Endothelial cell of umbilical vein (primary cell): ENCODE measurements at regions not wholly inside any gene's neighbourhood (a gene's known extent, or its start where the extent isn't known, plus 50 kb on each side); places are given as distances from the start of the nearest gene placed in this dataset.

Source experiments
- BruUV-seq: library from RNA; stranded (reverse); fragments of 400-500 nt; replicated peaks from 2 replicates; lab custom pipeline; 2021; lab: Mats Ljungman, UMichigan
- CTCF ChIA-PET: fragments of 300-600, 350-600 bp; sonication (Branson Sonifier 250); formaldehyde crosslinking; loops from one replicate; lab custom pipeline; 2021; ENCODE audit warnings: antibody characterized with exemption, inconsistent platforms; lab: Charles Lee
- POLR2A ChIA-PET: fragments of 300-600, 350-600 bp; sonication (Branson Sonifier 250); formaldehyde crosslinking; loops from one replicate; lab custom pipeline; 2021; ENCODE audit warnings: antibody characterized with exemption, inconsistent platforms; lab: Charles Lee
- DNase-seq: peaks from one replicate; pipeline ENCODE4 v3.0.0-alpha.2; 2011; ENCODE audit warnings: low read depth, low spot score
- FAIRE-seq: peaks from 2 replicates; lab custom pipeline; 2011; peaks lifted over from hg19 to GRCh38; lab: Jason Lieb, UNC
- H2AFZ ChIP-seq: 2 replicates; pipeline ENCODE4 v1.6.0; 2012; ENCODE audit warnings: low read depth, low read length, control low read depth, inconsistent platforms
- H3K27ac ChIP-seq: 2 replicates; pipeline ENCODE4 v1.5.1; 2011; ENCODE audit warnings: low read depth, mild to moderate bottlenecking, control low read depth, low read length, moderate library complexity; ENCODE audit not compliant: insufficient read depth
- H3K27me3 ChIP-seq, 2 experiments: 2 replicates each; pipeline versions ENCODE4 v1.6.0 to v1.6.1; 2011; ENCODE audit warnings: low read length in 2 of 2, mixed read lengths in 1 of 2; ENCODE audit not compliant: control insufficient read depth in 2 of 2, insufficient read depth in 2 of 2
- H3K36me3 ChIP-seq, 2 experiments: 2 replicates in 1 of 2; 3 replicates in 1 of 2; pipeline ENCODE4 v1.5.1; 2011; ENCODE audit warnings: low read length in 2 of 2, mild to moderate bottlenecking in 1 of 2, moderate library complexity in 1 of 2; ENCODE audit not compliant: control insufficient read depth in 2 of 2, insufficient read depth in 2 of 2; ENCODE audit errors: extremely low read depth in 1 of 2
- H3K4me1 ChIP-seq: 3 replicates; pipeline ENCODE4 v1.5.1; 2011; ENCODE audit warnings: mild to moderate bottlenecking, low read length; ENCODE audit not compliant: control insufficient read depth, insufficient read depth; ENCODE audit errors: extremely low read depth
- H3K4me2 ChIP-seq: 2 replicates; pipeline ENCODE4 v1.6.1; 2011; ENCODE audit warnings: low read length, control low read depth, mixed read lengths; ENCODE audit not compliant: insufficient read depth
- H3K4me3 ChIP-seq, 3 experiments: fragments of 200-600 bp in 1 of 3; sonication (generic), shearing (Covaris generic) in 1 of 3; replicated peaks in 1 of 3; 2 replicates each; pipeline ENCODE4 v1.5.1; 2011 to 2016; ENCODE audit warnings: control low read depth in 3 of 3, low read length in 3 of 3, mild to moderate bottlenecking in 2 of 3, inconsistent platforms in 1 of 3, low read depth in 1 of 3, moderate library complexity in 1 of 3; ENCODE audit not compliant: insufficient read depth in 1 of 3
- H3K79me2 ChIP-seq: 2 replicates; pipeline ENCODE4 v1.6.0; 2012; ENCODE audit warnings: low read length, inconsistent platforms; ENCODE audit not compliant: control insufficient read depth, insufficient read depth
- H3K9ac ChIP-seq: replicated peaks from 2 replicates; pipeline ENCODE3; 2011; ENCODE audit warnings: low read length, control low read depth; ENCODE audit not compliant: insufficient read depth; ENCODE audit errors: extremely low read depth
- H3K9me1 ChIP-seq: replicated peaks from 3 replicates; pipeline ENCODE4 v1.6.0; 2011; ENCODE audit warnings: mild to moderate bottlenecking, low read length; ENCODE audit not compliant: control insufficient read depth, insufficient read depth; ENCODE audit errors: extremely low read depth
- H3K9me3 ChIP-seq: replicated peaks from 2 replicates; pipeline ENCODE4 v1.5.1; 2012; ENCODE audit warnings: low read length, inconsistent platforms; ENCODE audit not compliant: control insufficient read depth, insufficient read depth
- H4K20me1 ChIP-seq: replicated peaks from 2 replicates; pipeline ENCODE3; 2011; ENCODE audit warnings: mild to moderate bottlenecking, low read length; ENCODE audit not compliant: control insufficient read depth, insufficient read depth; ENCODE audit errors: extremely low read depth
- EZH2 ChIP-seq: IDR thresholded peaks from 2 replicates; pipeline ENCODE4 v1.6.1; 2012; ENCODE audit warnings: borderline replicate concordance, low read depth, mild to moderate bottlenecking, moderate library complexity, low read length, inconsistent platforms; ENCODE audit not compliant: severe bottlenecking
- FOS ChIP-seq: IDR thresholded peaks from 2 replicates; pipeline ENCODE4 v1.6.1; 2011; ENCODE audit warnings: mild to moderate bottlenecking, low read length, moderate library complexity, borderline replicate concordance; ENCODE audit not compliant: insufficient read depth
- GATA2 ChIP-seq: IDR thresholded peaks from 2 replicates; pipeline ENCODE4 v1.7.0; 2011; ENCODE audit warnings: low read depth, mild to moderate bottlenecking, moderate library complexity, mixed read lengths, low read length; ENCODE audit not compliant: insufficient read length, insufficient read depth
- JUN ChIP-seq: IDR thresholded peaks from 2 replicates; pipeline ENCODE4 v1.6.1; 2011; ENCODE audit warnings: borderline replicate concordance, low read depth; ENCODE audit not compliant: insufficient read length, insufficient read depth
- MAX ChIP-seq: IDR thresholded peaks from 2 replicates; pipeline ENCODE4 v1.6.1; 2011; ENCODE audit not compliant: insufficient read depth, insufficient read length
- MYC ChIP-seq: IDR thresholded peaks from one replicate; pipeline ENCODE4 v1.6.1; 2011; ENCODE audit warnings: mild to moderate bottlenecking, low read depth, low read length
- POLR2A ChIP-seq: IDR thresholded peaks from 2 replicates; pipeline ENCODE4 v1.6.1; 2012; ENCODE audit warnings: low read depth, mild to moderate bottlenecking, control low read depth, low read length
- POLR2AphosphoS5 ChIP-seq: IDR thresholded peaks from 2 replicates; pipeline ENCODE4 v1.6.1; 2012; ENCODE audit warnings: low read depth, mild to moderate bottlenecking, control low read depth, low read length, moderate library complexity; ENCODE audit not compliant: insufficient read depth
- dilution Hi-C: fragments of 300-500 bp; cut with MboI; formaldehyde crosslinking; loops from one replicate; pipeline ENCODE4 v1.15.0; 2019; ENCODE audit warnings: low sequenced_read_pairs; ENCODE audit not compliant: extremely low pct_ligation_motif_present
- intact Hi-C: fragments of 100-400 bp; cut with micrococcal nuclease; formaldehyde crosslinking; loops from one replicate; pipeline ENCODE4 v1.10.0; 2022
- TF ChIP-seq, protein P1 (sequence below), 2 donors: IDR thresholded peaks; 1 replicate in 1 of 2; 2 replicates in 1 of 2; pipeline ENCODE4 v1.5.1; 2011; ENCODE audit warnings: low read length in 2 of 2, mild to moderate bottlenecking in 2 of 2, moderate library complexity in 2 of 2, control low read depth in 1 of 2, inconsistent platforms in 1 of 2, low read depth in 1 of 2; ENCODE audit not compliant: insufficient read depth in 1 of 2; ENCODE audit errors: extremely low read depth in 1 of 2

GRCh38 chr16:60905811-60906210 is 1130.4 kb downstream of the CDH8 start:
- Histone ChIP-seq H3K4me2 (no peak overlapping the region), H3K36me3 (no peaks in the 10 kb centered on the region), H3K4me1 (no peaks in the 10 kb centered on the region), H3K9me3 (peaks cover 5% of the 10 kb centered on the region), H3K9ac (no peak overlapping the region), H3K27ac (no peak overlapping the region), H3K27me3 (no peaks in the 10 kb centered on the region), H2AFZ (no peak overlapping the region), H3K9me1 (no peaks in the 10 kb centered on the region), H3K79me2 (no peaks in the 10 kb centered on the region), H3K4me3 (no peak overlapping the region), H4K20me1 (no peaks in the 10 kb centered on the region)
- FAIRE-seq (no peak), DNase-seq (no peak)
- ChIA-PET CTCF (no interaction called here), POLR2A (no interaction called here)
- BruUV-seq, result no TSS peak
- dilution Hi-C loops, result no loop called here
- no peak for TF ChIP-seq MYC
- TF ChIP-seq FOS, result no peak
- no peak for TF ChIP-seq GATA2
- TF ChIP-seq POLR2AphosphoS5, result no peak
- TF ChIP-seq, protein P1, sequence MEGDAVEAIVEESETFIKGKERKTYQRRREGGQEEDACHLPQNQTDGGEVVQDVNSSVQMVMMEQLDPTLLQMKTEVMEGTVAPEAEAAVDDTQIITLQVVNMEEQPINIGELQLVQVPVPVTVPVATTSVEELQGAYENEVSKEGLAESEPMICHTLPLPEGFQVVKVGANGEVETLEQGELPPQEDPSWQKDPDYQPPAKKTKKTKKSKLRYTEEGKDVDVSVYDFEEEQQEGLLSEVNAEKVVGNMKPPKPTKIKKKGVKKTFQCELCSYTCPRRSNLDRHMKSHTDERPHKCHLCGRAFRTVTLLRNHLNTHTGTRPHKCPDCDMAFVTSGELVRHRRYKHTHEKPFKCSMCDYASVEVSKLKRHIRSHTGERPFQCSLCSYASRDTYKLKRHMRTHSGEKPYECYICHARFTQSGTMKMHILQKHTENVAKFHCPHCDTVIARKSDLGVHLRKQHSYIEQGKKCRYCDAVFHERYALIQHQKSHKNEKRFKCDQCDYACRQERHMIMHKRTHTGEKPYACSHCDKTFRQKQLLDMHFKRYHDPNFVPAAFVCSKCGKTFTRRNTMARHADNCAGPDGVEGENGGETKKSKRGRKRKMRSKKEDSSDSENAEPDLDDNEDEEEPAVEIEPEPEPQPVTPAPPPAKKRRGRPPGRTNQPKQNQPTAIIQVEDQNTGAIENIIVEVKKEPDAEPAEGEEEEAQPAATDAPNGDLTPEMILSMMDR (IDR thresholded peaks at IDR 0.05; ENCODE audit: extremely low read depth in 1 of 2, insufficient read depth in 1 of 2, low read depth in 1 of 2, low read length in 2 of 2), result no peak
- no peak for TF ChIP-seq JUN
- no peak for TF ChIP-seq POLR2A
- no peak for TF ChIP-seq MAX
- TF ChIP-seq EZH2, result no peak
- intact Hi-C loops, result no loop called here
